Karpas-422 (cell line): ENCODE measurements at regions not wholly inside any gene's neighbourhood (a gene's known extent, or its start where the extent isn't known, plus 50 kb on each side); places are given as distances from the start of the nearest gene placed in this dataset.

ENCODE experiments used
- DNase-seq: peaks from one replicate; pipeline ENCODE4 v3.0.0-alpha.2; 2015
- H2AFZ ChIP-seq: fragments of 200-600 bp; sonication (generic); 2 replicates; pipeline ENCODE4 v1.6.1; 2014; ENCODE audit warnings: antibody characterized with exemption, low read length, mixed read lengths
- H3K27ac ChIP-seq: fragments of 200-600 bp; sonication (generic); 2 replicates; pipeline ENCODE4 v1.5.1; 2014; ENCODE audit warnings: mild to moderate bottlenecking, low read length, moderate library complexity
- H3K27me3 ChIP-seq: fragments of 200-600 bp; sonication (generic); 2 replicates; pipeline ENCODE4 v1.6.1; 2014; ENCODE audit warnings: low read length, mixed read lengths
- H3K36me3 ChIP-seq: fragments of 200-600 bp; sonication (generic); 2 replicates; pipeline ENCODE4 v1.6.1; 2014; ENCODE audit warnings: low read length, mixed read lengths; ENCODE audit not compliant: insufficient read depth
- H3K4me1 ChIP-seq: fragments of 200-600 bp; sonication (generic); 2 replicates; pipeline ENCODE4 v1.6.1; 2014; ENCODE audit warnings: mild to moderate bottlenecking, low read length, mixed read lengths
- H3K4me2 ChIP-seq: fragments of 200-600 bp; sonication (generic); 2 replicates; pipeline ENCODE4 v1.6.1; 2014; ENCODE audit warnings: low read length, low read depth, mild to moderate bottlenecking; ENCODE audit not compliant: poor library complexity, severe bottlenecking
- H3K4me3 ChIP-seq: fragments of 200-600 bp; sonication (generic); 2 replicates; pipeline ENCODE4 v1.5.1; 2014; ENCODE audit warnings: mild to moderate bottlenecking, antibody characterized with exemption, low read length, mixed read lengths
- H3K79me2 ChIP-seq: fragments of 200-600 bp; sonication (generic); 2 replicates; pipeline ENCODE4 v1.6.1; 2014; ENCODE audit warnings: mild to moderate bottlenecking, low read length, mixed read lengths
- H3K9ac ChIP-seq: fragments of 200-600 bp; sonication (generic); 2 replicates; pipeline ENCODE4 v1.6.0; 2014; ENCODE audit warnings: low read length
- H3K9me2 ChIP-seq: fragments of 200-600 bp; sonication (generic), shearing (Covaris generic); replicated peaks from 2 replicates; pipeline ENCODE4 v1.6.0; 2014; ENCODE audit warnings: mild to moderate bottlenecking, low read length, moderate library complexity; ENCODE audit not compliant: insufficient read depth
- H3K9me3 ChIP-seq: fragments of 300-700, 200-600 bp; sonication (generic); 2 replicates; pipeline ENCODE4 v1.6.1; 2014; ENCODE audit warnings: low read length, mixed read lengths
- H4K20me1 ChIP-seq: fragments of 200-600 bp; sonication (generic); 2 replicates; pipeline ENCODE4 v1.6.1; 2014; ENCODE audit warnings: mild to moderate bottlenecking, antibody characterized with exemption, low read length, low read depth; ENCODE audit not compliant: insufficient read depth

DNA sequence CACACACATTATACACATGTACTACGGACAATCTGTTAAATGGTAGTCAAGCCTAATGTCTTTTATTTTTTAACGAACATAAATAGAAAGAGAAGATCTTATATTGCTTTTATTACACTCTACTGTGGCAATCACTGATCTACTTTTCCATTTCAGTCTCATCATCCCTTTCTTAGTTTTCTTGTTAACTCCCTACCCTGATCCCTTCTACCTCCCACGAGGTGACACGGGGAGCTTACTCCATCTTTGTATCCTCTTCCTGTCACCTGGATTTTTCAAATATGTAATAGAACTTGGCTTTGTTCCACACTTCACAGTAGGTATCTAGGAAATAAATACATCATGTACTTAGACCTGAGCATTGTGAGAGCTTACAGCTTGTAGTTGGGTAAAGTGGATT, 211.0 kb downstream of the PIK3R1 start:
- Histone ChIP-seq H3K9me2 (no peaks in the 10 kb centered on the region), H3K9ac (no peak overlapping the region), H3K79me2 (no peaks in the 10 kb centered on the region), H3K4me1 (no peaks in the 10 kb centered on the region), H3K36me3 (no peaks in the 10 kb centered on the region), H3K27ac (no peak overlapping the region), H3K4me3 (no peak overlapping the region), H2AFZ (no peak overlapping the region), H3K9me3 (no peaks in the 10 kb centered on the region), H4K20me1 (no peaks in the 10 kb centered on the region), H3K27me3 (no peaks in the 10 kb centered on the region), H3K4me2 (no peak overlapping the region)
- DNase-seq, result no peak

DNA sequence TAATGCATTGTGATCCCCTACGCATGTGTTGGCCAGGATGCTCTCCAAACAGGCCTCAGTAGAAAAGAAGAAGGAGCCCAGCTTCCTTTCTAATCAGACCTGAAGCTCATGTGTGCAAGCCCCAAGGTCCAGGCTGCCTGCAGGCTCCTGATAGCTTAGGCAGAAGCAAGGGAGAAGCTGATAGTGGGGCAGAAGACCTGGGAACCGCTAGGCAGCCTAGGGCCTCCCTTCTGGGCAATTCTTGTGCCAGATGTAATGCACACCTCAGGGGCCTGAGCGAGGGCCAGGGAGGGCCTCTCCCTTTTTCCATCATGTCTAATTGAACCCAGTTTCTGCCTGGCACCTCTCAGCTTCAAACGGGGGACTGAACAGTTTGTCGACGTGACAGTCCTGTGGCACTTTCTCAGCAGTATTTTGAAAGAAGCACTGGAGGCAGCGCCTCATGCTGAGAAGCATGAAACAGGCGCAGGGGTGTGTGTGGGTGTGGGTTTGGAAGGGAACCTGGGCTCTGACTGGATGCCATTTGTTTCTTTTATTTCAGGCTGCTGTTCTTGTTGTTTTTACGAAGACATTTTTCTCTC, 212.8 kb downstream of the PIK3R1 start:
- no peak overlapping the region for H3K4me2 ChIP-seq
- H3K36me3 ChIP-seq, result no peaks in the 10 kb centered on the region
- no peak overlapping the region for H3K9ac ChIP-seq
- H3K79me2 ChIP-seq, result no peaks in the 10 kb centered on the region
- no peaks in the 10 kb centered on the region for H4K20me1 ChIP-seq
- no peak for DNase-seq
- no peak overlapping the region for H3K27ac ChIP-seq
- no peaks in the 10 kb centered on the region for H3K4me1 ChIP-seq
- no peak overlapping the region for H3K4me3 ChIP-seq
- H3K9me3 ChIP-seq, result no peaks in the 10 kb centered on the region
- H2AFZ ChIP-seq, result no peak overlapping the region
- H3K27me3 ChIP-seq, result no peaks in the 10 kb centered on the region
- no peaks in the 10 kb centered on the region for H3K9me2 ChIP-seq

DNA sequence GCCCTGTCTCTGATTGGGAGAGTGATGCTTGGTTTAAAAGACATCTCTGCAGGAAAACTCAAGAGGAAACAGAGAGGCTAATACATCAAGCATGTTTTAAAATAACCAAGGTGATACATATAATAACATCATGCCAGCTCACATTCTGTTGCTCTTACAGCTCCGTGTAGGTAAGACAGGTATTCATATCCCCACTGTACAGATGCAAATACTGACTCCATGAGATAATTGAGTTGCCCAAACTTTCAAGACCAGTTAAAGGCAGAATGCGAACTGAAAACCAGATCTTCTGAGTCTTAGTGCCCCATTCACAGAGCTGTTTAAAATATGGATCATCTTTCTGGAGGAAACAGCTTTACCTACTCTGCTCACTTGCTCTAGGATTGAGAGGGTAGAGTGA, 214.0 kb downstream of the PIK3R1 start:
- Histone ChIP-seq H3K27ac (no peak overlapping the region), H3K9ac (no peak overlapping the region)

DNA sequence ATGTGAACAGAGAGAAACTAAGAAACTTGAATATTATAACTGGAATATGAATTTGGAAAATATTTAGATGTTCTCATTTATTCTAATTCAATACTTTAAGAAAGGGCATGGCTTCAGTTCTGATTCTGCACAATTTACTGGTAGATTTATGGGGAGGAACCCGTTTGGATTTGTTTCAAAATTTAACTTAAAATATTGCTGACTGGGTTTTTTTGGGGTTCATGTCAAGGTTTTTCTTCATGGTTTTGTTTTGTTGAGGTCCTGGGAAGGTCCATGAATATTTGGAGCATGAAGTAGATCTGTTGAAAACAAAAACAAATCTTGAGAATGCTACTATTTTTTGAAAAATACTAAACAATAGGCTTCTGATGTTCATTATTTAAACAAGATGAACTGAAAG, 214.7 kb downstream of the PIK3R1 start:
- no peaks in the 10 kb centered on the region for H3K9me2 ChIP-seq
- H3K27ac ChIP-seq, result no peak overlapping the region
- no peaks in the 10 kb centered on the region for H3K36me3 ChIP-seq
- H3K4me2 ChIP-seq, result no peak overlapping the region
- H3K9ac ChIP-seq, result no peak overlapping the region
- no peaks in the 10 kb centered on the region; the same call in 1 of the 2 replicates for H3K27me3 ChIP-seq
- H3K4me1 ChIP-seq, result peaks cover 6% of the 10 kb centered on the region
- H4K20me1 ChIP-seq, result no peaks in the 10 kb centered on the region
- DNase-seq, result no peak
- no peak overlapping the region for H3K4me3 ChIP-seq
- H2AFZ ChIP-seq, result no peak overlapping the region
- no peaks in the 10 kb centered on the region for H3K79me2 ChIP-seq
- H3K9me3 ChIP-seq, result no peaks in the 10 kb centered on the region

More for the DNA sequence above, 214.0 kb downstream of the PIK3R1 start:
- no peak overlapping the region for H3K4me3 ChIP-seq
- no peaks in the 10 kb centered on the region; the same call in 1 of the 2 replicates for H3K27me3 ChIP-seq
- no peaks in the 10 kb centered on the region for H3K9me3 ChIP-seq
- H3K4me2 ChIP-seq, result no peak overlapping the region
- no peaks in the 10 kb centered on the region for H4K20me1 ChIP-seq
- DNase-seq, result no peak
- H3K9me2 ChIP-seq, result no peaks in the 10 kb centered on the region
- H3K79me2 ChIP-seq, result no peaks in the 10 kb centered on the region
- H3K4me1 ChIP-seq, result peaks cover 6% of the 10 kb centered on the region
- no peak overlapping the region for H2AFZ ChIP-seq
- H3K36me3 ChIP-seq, result no peaks in the 10 kb centered on the region

DNA sequence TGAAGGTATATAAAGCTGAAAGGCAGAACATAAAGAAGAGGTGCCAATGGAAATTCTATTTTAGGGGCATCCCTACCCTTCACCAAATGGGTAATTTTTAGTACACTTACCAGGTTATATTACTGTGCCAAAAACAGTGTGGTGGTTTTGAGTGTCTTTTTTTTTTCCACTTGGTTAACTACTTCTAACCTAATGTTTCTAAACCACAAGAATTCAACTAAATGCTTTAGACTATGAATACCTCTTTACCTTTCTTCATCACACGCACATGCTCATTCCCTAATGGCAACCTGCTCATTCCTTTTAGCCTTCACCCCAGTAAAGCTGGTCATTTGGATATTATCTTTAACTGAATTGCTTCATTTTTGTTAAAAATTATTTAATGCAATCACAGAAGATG, 215.6 kb downstream of the PIK3R1 start:
- Histone ChIP-seq H2AFZ (no peak overlapping the region), H3K9me2 (no peaks in the 10 kb centered on the region), H3K4me3 (no peak overlapping the region), H3K27ac (no peak overlapping the region), H3K4me2 (no peak overlapping the region), H4K20me1 (no peaks in the 10 kb centered on the region), H3K9ac (no peak overlapping the region), H3K79me2 (no peaks in the 10 kb centered on the region), H3K36me3 (no peaks in the 10 kb centered on the region), H3K27me3 (no peaks in the 10 kb centered on the region; the same call in 1 of the 2 replicates), H3K9me3 (no peaks in the 10 kb centered on the region), H3K4me1 (peaks cover 6% of the 10 kb centered on the region)
- no peak for DNase-seq

DNA sequence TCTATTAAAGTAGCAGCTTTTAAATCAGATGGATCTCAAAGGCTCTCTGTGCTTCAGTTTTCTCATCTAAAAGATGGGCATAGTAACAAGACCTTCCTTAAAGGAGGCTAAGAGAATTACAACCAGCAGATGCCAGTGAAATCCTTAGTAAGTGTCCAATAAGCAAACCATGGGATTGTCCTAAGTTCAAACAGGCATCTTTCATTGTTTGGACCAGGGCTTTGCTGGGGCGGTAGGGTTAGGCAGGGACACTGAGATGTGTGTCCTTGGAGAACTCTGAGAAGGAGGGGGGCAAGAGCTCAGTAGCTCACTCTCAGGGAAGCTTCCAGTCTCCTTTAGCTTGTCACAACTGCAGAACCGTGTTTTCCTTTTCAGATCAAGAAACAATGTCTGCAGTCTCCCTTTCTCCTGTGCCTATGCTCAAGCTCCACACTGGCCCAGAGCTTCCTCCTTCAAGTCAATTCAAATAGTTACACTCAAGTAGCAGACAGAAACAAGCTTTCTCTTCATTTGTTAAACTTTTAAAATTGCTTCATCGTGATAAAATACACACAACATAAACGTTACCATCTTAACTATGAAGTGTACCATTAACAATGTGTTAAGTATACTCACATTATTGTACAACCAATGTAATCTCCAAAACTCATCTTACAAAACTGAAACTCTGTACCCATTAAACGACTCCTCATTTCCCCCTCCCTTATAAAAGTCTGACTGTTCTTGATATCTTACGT, 216.2 kb downstream of the PIK3R1 start:
- no peak overlapping the region for H2AFZ ChIP-seq
- no peak overlapping the region for H3K4me2 ChIP-seq
- no peak overlapping the region for H3K9ac ChIP-seq
- peaks cover 6% of the 10 kb centered on the region for H3K4me1 ChIP-seq
- H3K4me3 ChIP-seq, result no peak overlapping the region
- H3K9me2 ChIP-seq, result no peaks in the 10 kb centered on the region
- H4K20me1 ChIP-seq, result no peaks in the 10 kb centered on the region
- H3K9me3 ChIP-seq, result no peaks in the 10 kb centered on the region
- no peaks in the 10 kb centered on the region; the same call in 1 of the 2 replicates for H3K27me3 ChIP-seq
- DNase-seq, result no peak
- no peak overlapping the region for H3K27ac ChIP-seq
- no peaks in the 10 kb centered on the region for H3K36me3 ChIP-seq
- H3K79me2 ChIP-seq, result no peaks in the 10 kb centered on the region

DNA sequence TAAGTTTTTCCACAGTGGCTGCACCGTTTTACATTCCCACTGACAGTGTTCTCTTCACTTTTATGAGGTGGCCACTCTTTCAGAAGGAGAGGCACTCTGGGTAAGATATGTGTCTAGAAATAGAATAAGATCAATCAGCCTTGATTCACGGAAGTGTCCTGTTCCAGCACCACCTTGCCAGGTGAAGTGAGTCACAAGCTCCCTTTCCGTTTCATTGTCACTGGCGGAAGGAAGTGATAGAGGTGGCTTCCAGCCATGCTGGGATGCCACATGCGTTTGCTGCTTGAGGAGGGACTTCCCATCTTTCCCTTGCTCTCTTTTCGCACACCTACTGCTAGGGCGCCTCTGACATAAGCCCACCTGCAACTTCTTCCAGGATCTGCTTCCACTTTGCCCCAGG, 217.1 kb downstream of the PIK3R1 start:
- Histone ChIP-seq H3K4me3 (no peak overlapping the region), H3K36me3 (no peaks in the 10 kb centered on the region), H3K9me3 (no peaks in the 10 kb centered on the region), H3K79me2 (no peaks in the 10 kb centered on the region), H3K27me3 (no peaks in the 10 kb centered on the region; the same call in 1 of the 2 replicates), H3K9ac (no peak overlapping the region), H4K20me1 (no peaks in the 10 kb centered on the region), H3K4me2 (no peak overlapping the region), H2AFZ (no peak overlapping the region), H3K9me2 (no peaks in the 10 kb centered on the region), H3K27ac (no peak overlapping the region), H3K4me1 (peaks cover 6% of the 10 kb centered on the region)
- no peak for DNase-seq

DNA sequence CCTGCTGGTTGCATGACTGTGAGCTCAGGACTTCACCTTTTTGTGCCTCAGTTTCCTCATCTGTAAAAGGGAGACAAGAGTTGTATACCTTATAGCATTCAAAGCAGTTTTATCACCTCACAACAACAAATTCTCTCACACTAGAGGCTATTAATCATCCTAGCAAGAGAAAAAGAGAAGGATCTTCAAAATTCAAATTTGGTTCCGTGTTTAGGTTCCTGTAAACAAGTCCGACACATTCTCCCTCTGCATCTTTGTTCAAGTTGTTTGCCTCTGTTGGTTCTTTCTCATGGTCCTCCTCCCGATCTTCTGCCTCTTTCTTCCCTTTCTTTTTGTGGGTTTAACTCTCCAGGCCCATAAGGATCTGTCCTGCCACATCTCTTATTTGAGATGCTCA, 218.0 kb downstream of the PIK3R1 start:
- no peak for DNase-seq
- H3K79me2 ChIP-seq, result no peaks in the 10 kb centered on the region
- no peak overlapping the region for H3K4me3 ChIP-seq
- no peak overlapping the region for H3K9ac ChIP-seq
- no peaks in the 10 kb centered on the region; the same call in 1 of the 2 replicates for H3K27me3 ChIP-seq
- no peaks in the 10 kb centered on the region for H3K9me2 ChIP-seq
- no peak overlapping the region for H3K4me2 ChIP-seq
- H3K9me3 ChIP-seq, result no peaks in the 10 kb centered on the region
- H4K20me1 ChIP-seq, result no peaks in the 10 kb centered on the region
- peaks cover 6% of the 10 kb centered on the region for H3K4me1 ChIP-seq
- no peak overlapping the region for H3K27ac ChIP-seq
- no peaks in the 10 kb centered on the region for H3K36me3 ChIP-seq
- H2AFZ ChIP-seq, result no peak overlapping the region
